ENCODE measurements at regions not wholly inside any gene's neighbourhood (a gene's known extent, or its start where the extent isn't known, plus 50 kb on each side); places are given as distances from the start of the nearest gene placed in this dataset.

GRCh38 chr4:123229286-123229685, 167.3 kb upstream of the SPRY1 start:
- H2BK5ac ChIP-seq (ENCODE audit: low read depth, low read length, poor library complexity, severe bottlenecking) = no peak overlapping the region
- no peaks in the 10 kb centered on the region for H3K9me3 ChIP-seq (ENCODE audit: control insufficient read depth, insufficient read depth, low read length)
- H3K14ac ChIP-seq (replicated peaks; ENCODE audit: low read depth, low read length) = no peak overlapping the region
- H3K9me1 ChIP-seq (ENCODE audit: insufficient read depth, low read length) = no peaks in the 10 kb centered on the region
- DNase-seq (no peak), ATAC-seq (ENCODE audit: low read depth) (no peak)
- no CpG with 5 or more reads among the region's 1 CpG for WGBS, 2 experiments (ENCODE audit: extremely low coverage in 2 of 2, insufficient read length in 1 of 2)
- ChIA-PET CTCF (no interaction called here), POLR2A (ENCODE audit: unreplicated experiment) (no interaction called here)
- in situ Hi-C loops (cut with MboI; ENCODE audit: low sequenced_read_pairs) = no loop called here
- no peak overlapping the region for H4K91ac ChIP-seq (ENCODE audit: insufficient read depth, low read depth, low read length)
- no peak overlapping the region for H2AK9ac ChIP-seq (replicated peaks; ENCODE audit: low read depth, low read length, poor library complexity)
- H2AFZ ChIP-seq (replicated peaks; ENCODE audit: low read length, poor library complexity) = no peak overlapping the region
- H3K23ac ChIP-seq (ENCODE audit: low read depth, low read length) = no peak overlapping the region
- H3K36me3 ChIP-seq (ENCODE audit: control insufficient read depth, insufficient read depth, low read length) = no peaks in the 10 kb centered on the region
- dilution Hi-C loops (cut with HindIII; ENCODE audit: low sequenced_read_pairs, unreplicated experiment) = no loop called here
- no peak overlapping the region for H3K18ac ChIP-seq (ENCODE audit: low read depth, low read length)
- H2BK15ac ChIP-seq (ENCODE audit: low read depth, low read length) = no peak overlapping the region
- intact Hi-C loops (cut with micrococcal nuclease) = no loop called here
- H3K9ac ChIP-seq (ENCODE audit: low read depth, low read length) = no peak overlapping the region
- H3K27me3 ChIP-seq (ENCODE audit: control insufficient read depth, insufficient read depth, low read length) = no peaks in the 10 kb centered on the region
- TF ChIP-seq FOS (IDR thresholded peaks at IDR 0.05; ENCODE audit: low read depth, low read length) (no peak), CTCF (conservative IDR thresholded peaks at IDR 0.05; ENCODE audit: low read depth, low read length) (no peak), RAD21 (IDR thresholded peaks at IDR 0.05; ENCODE audit: low read length) (no peak), SMC3 (IDR thresholded peaks at IDR 0.05; ENCODE audit: low read depth, low read length) (no peak), ELK1 (IDR thresholded peaks at IDR 0.05; ENCODE audit: borderline replicate concordance, low read depth, low read length) (no peak), USF2 (IDR thresholded peaks at IDR 0.05; ENCODE audit: low read depth, low read length) (no peak), MAFK (IDR thresholded peaks at IDR 0.05; ENCODE audit: low read depth, low read length) (no peak), CEBPB (IDR thresholded peaks at IDR 0.05; ENCODE audit: low read depth, low read length) (no peak), RFX5 (IDR thresholded peaks at IDR 0.05; ENCODE audit: low read depth, low read length) (no peak), MXI1 (IDR thresholded peaks at IDR 0.05; ENCODE audit: borderline replicate concordance, low read depth, low read length) (no peak), CHD1 (IDR thresholded peaks at IDR 0.05; ENCODE audit: low read depth, low read length) (no peak), MAZ (IDR thresholded peaks at IDR 0.05; ENCODE audit: borderline replicate concordance, low read depth, low read length) (no peak), POLR2A (IDR thresholded peaks at IDR 0.05; ENCODE audit: low read depth, low read length) (no peak)
- H3K4me1 ChIP-seq (ENCODE audit: control insufficient read depth, insufficient read depth, low read length) = peaks cover 12% of the 10 kb centered on the region
- H3K4me3 ChIP-seq (ENCODE audit: insufficient read depth, low read depth, low read length) = no peak overlapping the region
- no TSS peak for BruUV-seq (replicated peaks)
- H3K4ac ChIP-seq (ENCODE audit: low read depth, low read length) = no peak overlapping the region
- no peak overlapping the region for H4K5ac ChIP-seq (ENCODE audit: low read depth, low read length)
- 0 out of 4 replicates have a peak, but pooled peaks cover 0 to 4% of the 10 kb centered on the region in 2 experiments for H3K79me1 ChIP-seq (ENCODE audit: low read depth in 1 of 2, low read length in 2 of 2)
- no peak overlapping the region for H2BK120ac ChIP-seq (ENCODE audit: low read depth, low read length)
- no peak overlapping the region for H3K27ac ChIP-seq (ENCODE audit: insufficient read depth, low read length)
- H2BK20ac ChIP-seq (ENCODE audit: low read depth, low read length) = no peak overlapping the region
- H4K8ac ChIP-seq (ENCODE audit: low read depth in 2 of 2, low read length in 2 of 2) = no peak overlapping the region
- no peak overlapping the region for H3K56ac ChIP-seq (ENCODE audit: extremely low read depth, insufficient read depth, low read length)
- no peak overlapping the region for H3K4me2 ChIP-seq (ENCODE audit: low read depth, low read length)
- no peaks in the 10 kb centered on the region for H4K20me1 ChIP-seq (ENCODE audit: insufficient read depth, low read length)
- no peak overlapping the region for H2AK5ac ChIP-seq (ENCODE audit: low read depth, low read length)
